HepG2 (cell line): ENCODE measurements at regions not wholly inside any gene's neighbourhood (a gene's known extent, or its start where the extent isn't known, plus 50 kb on each side); places are given as distances from the start of the nearest gene placed in this dataset.

ENCODE experiments used
- ZNF143 ChIP-seq: sonication (generic); formaldehyde crosslinking; IDR thresholded peaks from 2 replicates; pipeline ENCODE4 v1.4.0; 2020; ENCODE audit warnings: missing genetic modification reagents
- ZNF251 ChIP-seq: sonication (generic); formaldehyde crosslinking; IDR thresholded peaks from 2 replicates; pipeline ENCODE4 v1.9.0; 2021; ENCODE audit warnings: mild to moderate bottlenecking, missing genetic modification reagents
- TF ChIP-seq, protein P1 (sequence below): sonication (generic); formaldehyde crosslinking; IDR thresholded peaks from 2 replicates; pipeline ENCODE4 v1.4.0; 2020; ENCODE audit warnings: missing genetic modification reagents

DNA sequence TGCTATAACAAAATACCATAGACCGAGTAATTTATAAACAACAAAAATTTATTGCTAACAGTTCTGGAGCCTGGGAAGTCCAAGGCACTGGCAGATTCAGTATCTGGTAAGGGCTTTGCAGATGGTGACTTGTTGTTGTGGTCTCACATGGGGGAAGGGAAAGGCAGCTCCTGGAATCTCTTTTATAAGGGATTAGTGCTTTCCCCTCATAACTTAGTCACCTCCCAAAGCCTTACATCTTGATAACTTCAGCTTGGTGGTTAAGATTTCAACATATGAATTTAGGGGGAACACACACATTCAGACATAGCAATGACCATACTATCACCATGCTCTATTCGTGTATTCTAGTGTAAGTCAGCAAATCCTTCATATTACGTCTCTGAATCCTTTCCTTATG, 447.6 kb upstream of the TCF4 start:
- TF ChIP-seq ZNF143 (CRISPR knock-in tag) = no peak
- TF ChIP-seq ZNF251 (CRISPR knock-in tag) = no peak
- TF ChIP-seq, protein P1, sequence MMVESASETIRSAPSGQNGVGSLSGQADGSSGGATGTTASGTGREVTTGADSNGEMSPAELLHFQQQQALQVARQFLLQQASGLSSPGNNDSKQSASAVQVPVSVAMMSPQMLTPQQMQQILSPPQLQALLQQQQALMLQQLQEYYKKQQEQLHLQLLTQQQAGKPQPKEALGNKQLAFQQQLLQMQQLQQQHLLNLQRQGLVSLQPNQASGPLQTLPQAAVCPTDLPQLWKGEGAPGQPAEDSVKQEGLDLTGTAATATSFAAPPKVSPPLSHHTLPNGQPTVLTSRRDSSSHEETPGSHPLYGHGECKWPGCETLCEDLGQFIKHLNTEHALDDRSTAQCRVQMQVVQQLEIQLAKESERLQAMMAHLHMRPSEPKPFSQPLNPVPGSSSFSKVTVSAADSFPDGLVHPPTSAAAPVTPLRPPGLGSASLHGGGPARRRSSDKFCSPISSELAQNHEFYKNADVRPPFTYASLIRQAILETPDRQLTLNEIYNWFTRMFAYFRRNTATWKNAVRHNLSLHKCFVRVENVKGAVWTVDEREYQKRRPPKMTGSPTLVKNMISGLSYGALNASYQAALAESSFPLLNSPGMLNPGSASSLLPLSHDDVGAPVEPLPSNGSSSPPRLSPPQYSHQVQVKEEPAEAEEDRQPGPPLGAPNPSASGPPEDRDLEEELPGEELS (CRISPR knock-in tag) = no peak
